ENCODE measurements at regions not wholly inside any gene's neighbourhood (a gene's known extent, or its start where the extent isn't known, plus 50 kb on each side); places are given as distances from the start of the nearest gene placed in this dataset.

DNA sequence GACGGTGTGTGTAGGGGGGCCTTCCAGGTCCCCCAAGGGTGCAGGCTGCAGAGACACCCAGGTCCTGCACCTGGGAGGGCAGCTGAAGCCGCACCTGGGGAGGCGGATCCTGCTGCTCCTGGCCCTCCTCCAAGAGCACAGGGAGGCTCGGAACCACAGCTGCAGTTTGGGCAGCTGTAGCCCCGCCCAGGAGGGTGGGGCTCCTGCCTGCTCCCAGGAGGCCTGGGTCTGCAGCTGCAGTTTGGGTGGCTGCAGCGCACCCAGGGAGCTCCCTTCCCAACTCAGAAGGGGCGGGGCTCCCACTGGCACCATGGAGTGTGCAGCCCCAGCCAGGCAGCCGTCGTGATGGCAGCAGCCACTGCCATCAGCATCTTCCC is 69.4 kb upstream of the NKD1 start:
- TF ChIP-seq, protein P1, sequence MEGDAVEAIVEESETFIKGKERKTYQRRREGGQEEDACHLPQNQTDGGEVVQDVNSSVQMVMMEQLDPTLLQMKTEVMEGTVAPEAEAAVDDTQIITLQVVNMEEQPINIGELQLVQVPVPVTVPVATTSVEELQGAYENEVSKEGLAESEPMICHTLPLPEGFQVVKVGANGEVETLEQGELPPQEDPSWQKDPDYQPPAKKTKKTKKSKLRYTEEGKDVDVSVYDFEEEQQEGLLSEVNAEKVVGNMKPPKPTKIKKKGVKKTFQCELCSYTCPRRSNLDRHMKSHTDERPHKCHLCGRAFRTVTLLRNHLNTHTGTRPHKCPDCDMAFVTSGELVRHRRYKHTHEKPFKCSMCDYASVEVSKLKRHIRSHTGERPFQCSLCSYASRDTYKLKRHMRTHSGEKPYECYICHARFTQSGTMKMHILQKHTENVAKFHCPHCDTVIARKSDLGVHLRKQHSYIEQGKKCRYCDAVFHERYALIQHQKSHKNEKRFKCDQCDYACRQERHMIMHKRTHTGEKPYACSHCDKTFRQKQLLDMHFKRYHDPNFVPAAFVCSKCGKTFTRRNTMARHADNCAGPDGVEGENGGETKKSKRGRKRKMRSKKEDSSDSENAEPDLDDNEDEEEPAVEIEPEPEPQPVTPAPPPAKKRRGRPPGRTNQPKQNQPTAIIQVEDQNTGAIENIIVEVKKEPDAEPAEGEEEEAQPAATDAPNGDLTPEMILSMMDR (IDR thresholded peaks at IDR 0.05): no peak
- TF ChIP-seq POLR2A (IDR thresholded peaks at IDR 0.05) (no peak), EP300 (IDR thresholded peaks at IDR 0.05) (no peak), POLR2AphosphoS5 (IDR thresholded peaks at IDR 0.05) (no peak)

Data from upper lobe of left lung (tissue), 4 donors.